CD14-positive monocyte (primary cell): ENCODE measurements at regions not wholly inside any gene's neighbourhood (a gene's known extent, or its start where the extent isn't known, plus 50 kb on each side); places are given as distances from the start of the nearest gene placed in this dataset.

Source experiments
- DNase-seq, 3 donors: peaks; one replicate each; pipeline ENCODE4 v3.0.0-alpha.2; 2011 to 2022
- H2AFZ ChIP-seq: 2 replicates; pipeline ENCODE4 v1.6.0; 2012; ENCODE audit warnings: mild to moderate bottlenecking, low read depth, low read length, inconsistent platforms; ENCODE audit not compliant: insufficient read depth, poor library complexity, severe bottlenecking
- H3K27ac ChIP-seq, 2 donors: 1 replicate in 1 of 2; 2 replicates in 1 of 2; pipeline ENCODE4 v1.5.1; 2012 to 2013; ENCODE audit warnings: low read length in 2 of 2, control low read depth in 1 of 2, inconsistent platforms in 1 of 2, low read depth in 1 of 2, mild to moderate bottlenecking in 1 of 2
- H3K27me3 ChIP-seq, 2 donors: one replicate each; pipeline versions ENCODE4 v1.6.0 to v1.6.1; 2011 to 2013; ENCODE audit warnings: low read length in 2 of 2; ENCODE audit not compliant: control insufficient read depth in 2 of 2, insufficient read depth in 2 of 2
- H3K36me3 ChIP-seq, 2 donors: replicated peaks in 1 of 2; 1 replicate in 1 of 2; 2 replicates in 1 of 2; pipeline versions ENCODE4 v1.5.1 to v1.6.1; 2012 to 2013; ENCODE audit warnings: low read length in 2 of 2, control low read depth in 1 of 2, inconsistent platforms in 1 of 2, mild to moderate bottlenecking in 1 of 2; ENCODE audit not compliant: insufficient read depth in 2 of 2, control insufficient read depth in 1 of 2
- H3K4me1 ChIP-seq, 2 donors: 1 replicate in 1 of 2; 2 replicates in 1 of 2; pipeline versions ENCODE4 v1.5.1 to v1.6.1; 2012 to 2013; ENCODE audit warnings: low read length in 2 of 2, control low read depth in 1 of 2, inconsistent platforms in 1 of 2, mild to moderate bottlenecking in 1 of 2, moderate library complexity in 1 of 2; ENCODE audit not compliant: insufficient read depth in 2 of 2, control insufficient read depth in 1 of 2
- H3K4me2 ChIP-seq: replicated peaks from 2 replicates; pipeline ENCODE3; 2012; ENCODE audit warnings: low read length, moderate library complexity, mild to moderate bottlenecking; ENCODE audit not compliant: poor library complexity, severe bottlenecking; ENCODE audit errors: extremely low read depth
- H3K4me3 ChIP-seq, 3 experiments: fragments of 200-600 bp in 1 of 3; sonication (generic) in 1 of 3; replicated peaks in 1 of 3; 1 replicate in 2 of 3; 2 replicates in 1 of 3; pipeline ENCODE4 v1.5.1; 2011 to 2013; ENCODE audit warnings: low read length in 3 of 3, mild to moderate bottlenecking in 3 of 3, control low read depth in 2 of 3, low read depth in 2 of 3, inconsistent platforms in 1 of 3, moderate library complexity in 1 of 3
- H3K79me2 ChIP-seq: 2 replicates; pipeline ENCODE4 v1.6.0; 2012; ENCODE audit warnings: mild to moderate bottlenecking, control low read depth, inconsistent platforms, low read length, moderate library complexity; ENCODE audit not compliant: insufficient read depth
- H3K9ac ChIP-seq: 2 replicates; pipeline ENCODE4 v1.6.0; 2017; ENCODE audit warnings: low read length, mild to moderate bottlenecking; ENCODE audit not compliant: insufficient read depth, poor library complexity, severe bottlenecking
- H3K9me3 ChIP-seq, 2 donors: replicated peaks in 1 of 2; 1 replicate in 1 of 2; 2 replicates in 1 of 2; pipeline versions ENCODE4 v1.5.1 to v1.6.1; 2012 to 2013; ENCODE audit warnings: low read length in 2 of 2, control low read depth in 1 of 2; ENCODE audit not compliant: control insufficient read depth in 1 of 2, insufficient read depth in 1 of 2
- H4K20me1 ChIP-seq: 2 replicates; pipeline ENCODE4 v1.6.0; 2012; ENCODE audit warnings: mild to moderate bottlenecking, low read length, control low read depth, moderate library complexity; ENCODE audit not compliant: insufficient read depth
- H3K27ac Mint-ChIP-seq, 7 donors: one replicate each; pipeline ENCODE4 v1.8.0; 2020; ENCODE audit warnings: mild to moderate bottlenecking in 7 of 7, mixed read lengths in 7 of 7, moderate library complexity in 6 of 7, inconsistent platforms in 2 of 7
- H3K27me3 Mint-ChIP-seq, 3 donors: one replicate each; pipeline ENCODE4 v1.8.0; 2021 to 2022; ENCODE audit warnings: low read depth in 3 of 3, mild to moderate bottlenecking in 3 of 3, mixed read lengths in 3 of 3, moderate library complexity in 3 of 3, inconsistent platforms in 1 of 3
- H3K36me3 Mint-ChIP-seq, 2 donors: one replicate each; pipeline ENCODE4 v1.8.0; 2020; ENCODE audit warnings: mixed read lengths in 2 of 2, inconsistent platforms in 1 of 2, mild to moderate bottlenecking in 1 of 2
- H3K4me1 Mint-ChIP-seq: one replicate; pipeline ENCODE4 v1.8.0; 2020; ENCODE audit warnings: mild to moderate bottlenecking, mixed read lengths
- H3K4me3 Mint-ChIP-seq, 2 donors: one replicate each; pipeline ENCODE4 v1.8.0; 2020; ENCODE audit warnings: mild to moderate bottlenecking in 2 of 2, mixed read lengths in 2 of 2, moderate library complexity in 1 of 2
- H3K9me3 Mint-ChIP-seq, 7 donors: one replicate each; pipeline ENCODE4 v1.8.0; 2020 to 2022; ENCODE audit warnings: mixed read lengths in 7 of 7, mild to moderate bottlenecking in 6 of 7, moderate library complexity in 6 of 7, inconsistent platforms in 2 of 7
- CTCF ChIP-seq: fragments of 200-600 bp; IDR thresholded peaks from one replicate; pipeline ENCODE4 v1.8.0; 2022; ENCODE audit warnings: antibody characterized with exemption, mild to moderate bottlenecking
- WGBS: methylation state at CpG from one replicate; pipeline ENCODE4 v1.1.5; 2013; ENCODE audit warnings: missing lambda C conversion rate; ENCODE audit not compliant: insufficient coverage; 5-methylcytosine and 5-hydroxymethylcytosine counted together
- intact Hi-C, 2 donors: fragments of 100-400 bp; cut with micrococcal nuclease; formaldehyde crosslinking; loops; one replicate each; pipeline versions ENCODE4 v1.15.0 to v1.15.1; 2023

- Histone ChIP-seq H3K9ac (no peak overlapping the region), H4K20me1 (no peaks in the 10 kb centered on the region), H3K36me3 (no peaks in the 10 kb centered on the region), H3K79me2 (no peaks in the 10 kb centered on the region), H2AFZ (no peak overlapping the region), H3K9me3 (no peaks in the 10 kb centered on the region), H3K4me1 (no peaks in the 10 kb centered on the region), H3K4me3 (no peak overlapping the region), H3K27ac (no peak overlapping the region), H3K4me2 (no peak overlapping the region), H3K27me3 (no peaks in the 10 kb centered on the region)
- Mint-ChIP-seq H3K4me1 (no peaks in the 10 kb centered on the region), H3K36me3 (no peaks in the 10 kb centered on the region), H3K9me3 (peaks cover 0 to 8% (median 2%) of the 10 kb centered on the region in 7 donors), H3K4me3 (no peak overlapping the region), H3K27ac (no peak overlapping the region), H3K27me3 (peaks cover 0 to 3% (median 1%) of the 10 kb centered on the region in 3 donors)
- intact Hi-C loops = no loop called here
- WGBS = 90% methylated on average over 2 of the region's 10 CpGs
- DNase-seq = no peak
- TF ChIP-seq CTCF = no peak
Measured at GRCh38 chr3:118810499-118811035, 224.1 kb downstream of the IGSF11 start.

GRCh38 chr3:118811236-118811732, 223.4 kb downstream of the IGSF11 start:
- Mint-ChIP-seq H3K27me3 (peaks cover 1 to 5% (median 1%) of the 10 kb centered on the region in 3 donors), H3K9me3 (peaks cover 0 to 8% (median 2%) of the 10 kb centered on the region in 7 donors), H3K36me3 (no peaks in the 10 kb centered on the region), H3K4me1 (no peaks in the 10 kb centered on the region), H3K4me3 (no peak overlapping the region), H3K27ac (no peak overlapping the region)
- WGBS = no CpG with 5 or more reads among the region's 3 CpGs
- H3K36me3 ChIP-seq = no peaks in the 10 kb centered on the region
- H4K20me1 ChIP-seq = no peaks in the 10 kb centered on the region
- no peak for DNase-seq
- H3K27ac ChIP-seq = no peak overlapping the region
- no peak overlapping the region for H3K9ac ChIP-seq
- H3K4me3 ChIP-seq = no peak overlapping the region
- H3K4me2 ChIP-seq = no peak overlapping the region
- no peak for TF ChIP-seq CTCF
- H3K4me1 ChIP-seq = no peaks in the 10 kb centered on the region
- intact Hi-C loops = no loop called here
- no peaks in the 10 kb centered on the region for H3K9me3 ChIP-seq
- H3K79me2 ChIP-seq = no peaks in the 10 kb centered on the region
- H3K27me3 ChIP-seq = no peaks in the 10 kb centered on the region
- H2AFZ ChIP-seq = no peak overlapping the region
